Stimulated activated naive CD8-positive, alpha-beta T cell treated with anti-CD3 and anti-CD28 coated beads, Interleukin-15, Interleukin-2, amounts not matched to agents 100 U/mL and 50 U/mL, for 24 hours (primary cell): ENCODE measurements at regions not wholly inside any gene's neighbourhood (a gene's known extent, or its start where the extent isn't known, plus 50 kb on each side); places are given as distances from the start of the nearest gene placed in this dataset.
A peak's percentile ranks its signal among the peaks of the same experiment; 100 is the strongest.

Source experiments
- ATAC-seq: fragments of 150-1000 bp; cut with Tn5 transposase; one replicate; pipeline ENCODE4 v1.10.0; 2021
- DNase-seq: peaks from one replicate; pipeline ENCODE4 v3.0.0; 2021

GRCh38 chr4:128388352-128388630 is 100.7 kb upstream of the PGRMC2 start:
- DNase-seq (no peak), ATAC-seq (no peak)

GRCh38 chr4:128387600-128388351 is 100.2 kb upstream of the PGRMC2 start:
- ATAC-seq (no peak), DNase-seq (no peak)

- no peak for ATAC-seq
- DNase-seq = no peak
Measured at GRCh38 chr4:128386761-128387599, 99.4 kb upstream of the PGRMC2 start.

- ATAC-seq (no peak), DNase-seq (no peak)
Measured at GRCh38 chr4:128385683-128386304, 98.2 kb upstream of the PGRMC2 start.

- DNase-seq (no peak), ATAC-seq (no peak)
Measured at GRCh38 chr4:128384765-128385598, 97.4 kb upstream of the PGRMC2 start.

- DNase-seq (no peak), ATAC-seq (no peak)
Measured at GRCh38 chr4:128384091-128384520, 96.5 kb upstream of the PGRMC2 start.

GRCh38 chr4:128381748-128382559 is 94.3 kb upstream of the PGRMC2 start:
- no peak for ATAC-seq

GRCh38 chr4:128380306-128380705 is 92.7 kb upstream of the PGRMC2 start:
- no peak for DNase-seq
- ATAC-seq = no peak

More at GRCh38 chr4:128381748-128382559, 94.3 kb upstream of the PGRMC2 start:
- no peak for DNase-seq

GRCh38 chr4:128379860-128380259 is 92.2 kb upstream of the PGRMC2 start:
- peak; percentile 43 for ATAC-seq
- no peak for DNase-seq

- ATAC-seq = no peak
- no peak for DNase-seq
Measured at GRCh38 chr4:128378668-128379067, 91.1 kb upstream of the PGRMC2 start.

- no peak for DNase-seq
- no peak for ATAC-seq
Measured at GRCh38 chr4:128376958-128377357, 89.3 kb upstream of the PGRMC2 start.

- no peak for ATAC-seq
- DNase-seq = no peak
Measured at GRCh38 chr4:128376303-128376702, 88.7 kb upstream of the PGRMC2 start.

- ATAC-seq = no peak
- DNase-seq = no peak
Measured at GRCh38 chr4:128373628-128374027, 86.0 kb upstream of the PGRMC2 start.

GRCh38 chr4:128371876-128372275 is 84.3 kb upstream of the PGRMC2 start:
- no peak for DNase-seq
- no peak for ATAC-seq

- ATAC-seq = no peak
- no peak for DNase-seq
Measured at GRCh38 chr4:128371001-128371777, 83.6 kb upstream of the PGRMC2 start.

GRCh38 chr4:128366212-128366611 is 78.6 kb upstream of the PGRMC2 start:
- DNase-seq (no peak), ATAC-seq (no peak)

- ATAC-seq = no peak
- no peak for DNase-seq
Measured at GRCh38 chr4:128364565-128364964, 77.0 kb upstream of the PGRMC2 start.

GRCh38 chr4:128363966-128364365 is 76.4 kb upstream of the PGRMC2 start:
- no peak for ATAC-seq
- DNase-seq = no peak

- ATAC-seq (no peak), DNase-seq (no peak)
Measured at GRCh38 chr4:128362760-128363159, 75.1 kb upstream of the PGRMC2 start.

- peak; percentile 63 for ATAC-seq
- DNase-seq = no peak
Measured at GRCh38 chr4:128359422-128359821, 71.8 kb upstream of the PGRMC2 start.

GRCh38 chr4:128358913-128359279 is 71.3 kb upstream of the PGRMC2 start:
- no peak for DNase-seq

More at GRCh38 chr4:128358913-128359279, 71.3 kb upstream of the PGRMC2 start:
- no peak for ATAC-seq
